ENCODE measurements at regions not wholly inside any gene's neighbourhood (a gene's known extent, or its start where the extent isn't known, plus 50 kb on each side); places are given as distances from the start of the nearest gene placed in this dataset.
"Not testable (repeated sequence)": the region's sequence is repeated elsewhere in the genome, so short reads cannot be mapped to it uniquely, and the experiment has no call there.

GRCh38 chr7:51602376-51602775 is 285.8 kb upstream of the COBL start:
- H3K9me3 ChIP-seq (ENCODE audit: low read length): no peaks in the 10 kb centered on the region
- H3K9ac ChIP-seq (ENCODE audit: low read length): no peak overlapping the region
- no peaks in the 10 kb centered on the region for H3K36me3 ChIP-seq (ENCODE audit: insufficient read depth, low read length)
- peaks cover 5% of the 10 kb centered on the region; the same call in 1 of the 2 replicates for H3K27me3 ChIP-seq (ENCODE audit: insufficient read depth, low read length)
- H3K9me2 ChIP-seq (ENCODE audit: low read depth, low read length): no peaks in the 10 kb centered on the region
- TF ChIP-seq EZH2 (IDR thresholded peaks at IDR 0.05; ENCODE audit: borderline replicate concordance, low read length): no peak
- no peak for TF ChIP-seq CTCF (IDR thresholded peaks at IDR 0.05; ENCODE audit: low read length)
- no peaks in the 10 kb centered on the region for H3K79me2 ChIP-seq (ENCODE audit: insufficient read depth, low read length)
- H3K4me3 ChIP-seq (ENCODE audit: low read depth, low read length, poor library complexity, severe bottlenecking): no peak overlapping the region
- no peaks in the 10 kb centered on the region for H4K20me1 ChIP-seq (ENCODE audit: insufficient read depth, low read length)
- H2AFZ ChIP-seq (ENCODE audit: low read length): no peak overlapping the region
- H3F3A ChIP-seq (ENCODE audit: insufficient read depth, low read length): no peaks in the 10 kb centered on the region
- H3K4me2 ChIP-seq (ENCODE audit: low read length): no peak overlapping the region
- H3K27ac ChIP-seq (ENCODE audit: low read depth, low read length, poor library complexity, severe bottlenecking): no peak overlapping the region
- no peaks in the 10 kb centered on the region for H3K4me1 ChIP-seq (ENCODE audit: insufficient read depth, low read length, severe bottlenecking)

- H3F3A ChIP-seq (ENCODE audit: insufficient read depth, low read length): no peaks in the 10 kb centered on the region
- H3K4me1 ChIP-seq (ENCODE audit: insufficient read depth, low read length, severe bottlenecking): no peaks in the 10 kb centered on the region
- no peaks in the 10 kb centered on the region for H4K20me1 ChIP-seq (ENCODE audit: insufficient read depth, low read length)
- H3K4me3 ChIP-seq (ENCODE audit: low read depth, low read length, poor library complexity, severe bottlenecking): no peak overlapping the region
- H3K9ac ChIP-seq (ENCODE audit: low read length): no peak overlapping the region
- no peaks in the 10 kb centered on the region for H3K79me2 ChIP-seq (ENCODE audit: insufficient read depth, low read length)
- no peak overlapping the region for H2AFZ ChIP-seq (ENCODE audit: low read length)
- no peak overlapping the region for H3K27ac ChIP-seq (ENCODE audit: low read depth, low read length, poor library complexity, severe bottlenecking)
- H3K9me3 ChIP-seq (ENCODE audit: low read length): no peaks in the 10 kb centered on the region
- TF ChIP-seq CTCF (IDR thresholded peaks at IDR 0.05; ENCODE audit: low read length) (peak; percentile 37; the same call in 1 of the 2 replicates), EZH2 (IDR thresholded peaks at IDR 0.05; ENCODE audit: borderline replicate concordance, low read length) (no peak)
- H3K9me2 ChIP-seq (ENCODE audit: low read depth, low read length): no peaks in the 10 kb centered on the region
- no peak overlapping the region for H3K4me2 ChIP-seq (ENCODE audit: low read length)
- H3K27me3 ChIP-seq (ENCODE audit: insufficient read depth, low read length): peaks cover 5% of the 10 kb centered on the region; the same call in 1 of the 2 replicates
- H3K36me3 ChIP-seq (ENCODE audit: insufficient read depth, low read length): no peaks in the 10 kb centered on the region
Observed at GRCh38 chr7:51601461-51601860, 284.9 kb upstream of the COBL start.

GRCh38 chr7:51599935-51600334 is 283.3 kb upstream of the COBL start:
- not testable (repeated sequence) for H3F3A ChIP-seq (ENCODE audit: insufficient read depth, low read length); H3K79me2 ChIP-seq (ENCODE audit: insufficient read depth, low read length); H3K27ac ChIP-seq (ENCODE audit: low read depth, low read length, poor library complexity, severe bottlenecking); H3K36me3 ChIP-seq (ENCODE audit: insufficient read depth, low read length); H3K4me2 ChIP-seq (ENCODE audit: low read length); H2AFZ ChIP-seq (ENCODE audit: low read length); H4K20me1 ChIP-seq (ENCODE audit: insufficient read depth, low read length); H3K4me1 ChIP-seq (ENCODE audit: insufficient read depth, low read length, severe bottlenecking); H3K9ac ChIP-seq (ENCODE audit: low read length); H3K9me3 ChIP-seq (ENCODE audit: low read length); H3K27me3 ChIP-seq (ENCODE audit: insufficient read depth, low read length); H3K4me3 ChIP-seq (ENCODE audit: low read depth, low read length, poor library complexity, severe bottlenecking); H3K9me2 ChIP-seq (ENCODE audit: low read depth, low read length)

- no peak for TF ChIP-seq CTCF (IDR thresholded peaks at IDR 0.05; ENCODE audit: low read length)
- TF ChIP-seq EZH2 (IDR thresholded peaks at IDR 0.05; ENCODE audit: borderline replicate concordance, low read length): no peak
- Histone ChIP-seq H3K27ac (ENCODE audit: low read depth, low read length, poor library complexity, severe bottlenecking) (no peak overlapping the region), H2AFZ (ENCODE audit: low read length) (no peak overlapping the region), H3K4me2 (ENCODE audit: low read length) (no peak overlapping the region), H3K9ac (ENCODE audit: low read length) (no peak overlapping the region), H3K36me3 (ENCODE audit: insufficient read depth, low read length) (no peaks in the 10 kb centered on the region), H3K27me3 (ENCODE audit: insufficient read depth, low read length) (no peaks in the 10 kb centered on the region), H4K20me1 (ENCODE audit: insufficient read depth, low read length) (no peaks in the 10 kb centered on the region), H3K79me2 (ENCODE audit: insufficient read depth, low read length) (no peaks in the 10 kb centered on the region), H3K9me3 (ENCODE audit: low read length) (no peaks in the 10 kb centered on the region), H3K4me1 (ENCODE audit: insufficient read depth, low read length, severe bottlenecking) (no peaks in the 10 kb centered on the region), H3K9me2 (ENCODE audit: low read depth, low read length) (no peaks in the 10 kb centered on the region), H3K4me3 (ENCODE audit: low read depth, low read length, poor library complexity, severe bottlenecking) (no peak overlapping the region), H3F3A (ENCODE audit: insufficient read depth, low read length) (no peaks in the 10 kb centered on the region)
Observed at GRCh38 chr7:51593628-51594027, 277.0 kb upstream of the COBL start.

All from OCI-LY1 (cell line).